H1 (cell line): ENCODE measurements at regions not wholly inside any gene's neighbourhood (a gene's known extent, or its start where the extent isn't known, plus 50 kb on each side); places are given as distances from the start of the nearest gene placed in this dataset.

Experiments
- ATF2 ChIP-seq: IDR thresholded peaks from 2 replicates; pipeline ENCODE4 v1.6.1; 2012; ENCODE audit warnings: low read length, inconsistent platforms
- E2F6 ChIP-seq: IDR thresholded peaks from 2 replicates; pipeline ENCODE4 v1.6.1; 2012; ENCODE audit warnings: inconsistent platforms
- GTF2F1 ChIP-seq: IDR thresholded peaks from 2 replicates; pipeline ENCODE4 v1.6.1; 2012; ENCODE audit warnings: low read depth, low read length, improper control_type of control experiment, borderline replicate concordance
- RBBP5 ChIP-seq: IDR thresholded peaks from 2 replicates; pipeline ENCODE4 v1.7.1; 2012; ENCODE audit warnings: low read depth, mild to moderate bottlenecking, inconsistent platforms, low read length, moderate library complexity, borderline replicate concordance

- no peak for TF ChIP-seq RBBP5
- TF ChIP-seq ATF2, result no peak
- TF ChIP-seq GTF2F1, result no peak
- TF ChIP-seq E2F6, result no peak
Measured at GRCh38 chr3:194201953-194202666, 66.2 kb downstream of the HES1 start (continued).
